Large intestine (tissue), 3 donors: ENCODE measurements at regions not wholly inside any gene's neighbourhood (a gene's known extent, or its start where the extent isn't known, plus 50 kb on each side); places are given as distances from the start of the nearest gene placed in this dataset.

Experiments used
- DNase-seq, 2 donors: peaks; one replicate each; pipeline versions ENCODE4 v3.0.0 to v3.0.0-alpha.2; 2013
- H3K27ac ChIP-seq: one replicate; pipeline ENCODE4 v1.5.1; 2013; ENCODE audit warnings: low read length
- H3K27me3 ChIP-seq: 2 replicates; pipeline ENCODE4 v1.6.1; 2013; ENCODE audit warnings: low read length; ENCODE audit not compliant: control insufficient read depth, insufficient read depth
- H3K36me3 ChIP-seq: 2 replicates; pipeline ENCODE4 v1.6.1; 2013; ENCODE audit warnings: low read length; ENCODE audit not compliant: control insufficient read depth, insufficient read depth
- H3K4me1 ChIP-seq: one replicate; pipeline ENCODE4 v1.6.1; 2013; ENCODE audit warnings: low read length; ENCODE audit not compliant: control insufficient read depth, insufficient read depth
- H3K4me3 ChIP-seq: one replicate; pipeline ENCODE4 v1.5.1; 2013; ENCODE audit warnings: low read length
- H3K9me3 ChIP-seq: one replicate; pipeline ENCODE4 v1.6.1; 2013; ENCODE audit warnings: mild to moderate bottlenecking, low read depth, low read length, moderate library complexity; ENCODE audit not compliant: control insufficient read depth
- WGBS: methylation state at CpG from one replicate; pipeline ENCODE4 v1.1.5; 2013; ENCODE audit warnings: low lambda C conversion rate; ENCODE audit not compliant: insufficient coverage; 5-methylcytosine and 5-hydroxymethylcytosine counted together

DNA sequence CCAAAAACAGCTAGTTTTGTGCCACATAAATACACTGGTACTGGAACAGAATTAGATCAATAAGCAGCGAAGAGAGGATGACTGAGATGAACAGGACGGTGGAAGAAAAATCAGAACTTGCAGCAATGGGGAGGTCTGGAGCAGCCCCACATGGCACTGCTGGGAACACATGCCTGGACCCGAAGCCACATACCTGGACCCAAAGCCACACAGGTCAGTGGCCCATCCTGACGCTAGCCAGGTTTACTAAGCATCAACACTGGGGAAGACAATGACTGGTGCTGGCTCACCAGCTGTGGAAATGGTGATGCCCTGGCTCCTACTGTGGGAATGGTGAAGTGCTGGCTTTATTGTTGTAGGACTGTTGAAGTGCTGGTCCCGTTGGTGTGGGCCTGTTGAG, 139.7 kb upstream of the IRX4 start:
- no peak for DNase-seq
- H3K27ac ChIP-seq, result no peak overlapping the region
- H3K9me3 ChIP-seq, result no peaks in the 10 kb centered on the region
- H3K4me3 ChIP-seq, result no peak overlapping the region
- no CpG with 5 or more reads among the region's 5 CpGs for WGBS
- H3K27me3 ChIP-seq, result no peaks in the 10 kb centered on the region
- no peaks in the 10 kb centered on the region for H3K36me3 ChIP-seq
- H3K4me1 ChIP-seq, result no peaks in the 10 kb centered on the region

GRCh38 chr5:2021484-2022176, 138.9 kb upstream of the IRX4 start:
- Histone ChIP-seq H3K27ac (no peak overlapping the region), H3K36me3 (no peaks in the 10 kb centered on the region), H3K4me3 (no peak overlapping the region), H3K9me3 (no peaks in the 10 kb centered on the region), H3K27me3 (no peaks in the 10 kb centered on the region), H3K4me1 (no peaks in the 10 kb centered on the region)
- no peak for DNase-seq
- WGBS, result 88% methylated on average over 3 of the region's 14 CpGs

DNA sequence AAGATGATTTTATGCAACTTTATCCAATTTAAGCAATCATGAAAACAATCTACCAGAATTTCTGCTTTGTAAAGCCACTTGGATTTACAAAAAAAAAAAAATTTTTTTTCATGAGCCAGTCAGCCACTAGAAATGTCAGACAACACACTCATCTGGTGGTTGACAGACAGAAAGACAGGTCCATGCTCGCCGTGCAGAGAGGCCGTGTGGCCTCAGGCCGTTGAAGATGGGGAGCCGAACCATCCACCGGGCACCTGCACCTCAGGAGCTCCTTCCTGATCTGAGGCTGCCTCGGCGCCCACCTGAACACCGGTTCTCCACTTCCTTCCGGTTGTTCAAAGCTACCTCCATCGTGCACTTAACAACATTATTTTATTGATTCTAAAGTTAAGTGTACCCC, 138.0 kb upstream of the IRX4 start:
- Histone ChIP-seq H3K4me1 (no peaks in the 10 kb centered on the region), H3K27me3 (no peaks in the 10 kb centered on the region), H3K36me3 (no peaks in the 10 kb centered on the region), H3K27ac (no peak overlapping the region), H3K4me3 (no peak overlapping the region), H3K9me3 (no peaks in the 10 kb centered on the region)
- no peak for DNase-seq
- no CpG with 5 or more reads among the region's 11 CpGs for WGBS

DNA sequence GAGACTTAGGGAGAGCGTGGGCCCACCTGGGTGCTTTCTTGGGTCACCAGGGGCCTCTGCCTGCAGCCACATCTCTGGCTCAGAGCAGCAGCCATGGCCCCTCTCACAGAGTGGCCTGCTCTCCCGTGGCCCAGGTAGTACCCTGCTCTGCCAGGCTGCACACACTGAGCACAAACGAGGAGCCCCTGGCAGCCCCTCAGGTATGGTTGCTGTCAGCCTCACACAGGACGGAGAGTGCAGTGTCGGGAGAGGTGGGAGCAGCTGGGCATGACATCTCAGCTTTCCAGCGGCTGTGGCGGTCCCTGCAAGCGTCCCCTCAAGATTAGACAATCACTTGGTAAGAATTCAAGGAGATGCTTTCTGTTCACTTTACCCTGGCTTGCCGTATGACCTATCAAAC, 137.0 kb upstream of the IRX4 start:
- Histone ChIP-seq H3K36me3 (no peaks in the 10 kb centered on the region), H3K27me3 (no peaks in the 10 kb centered on the region), H3K4me1 (no peaks in the 10 kb centered on the region), H3K27ac (no peak overlapping the region), H3K9me3 (no peaks in the 10 kb centered on the region), H3K4me3 (no peak overlapping the region)
- WGBS, result no CpG with 5 or more reads among the region's 9 CpGs
- DNase-seq, result no peak

GRCh38 chr5:2018390-2018724, 135.6 kb upstream of the IRX4 start:
- WGBS, result no CpG with 5 or more reads among the region's 6 CpGs
- H3K27me3 ChIP-seq, result no peaks in the 10 kb centered on the region
- no peak overlapping the region for H3K4me3 ChIP-seq

GRCh38 chr5:2017540-2018389, 135.0 kb upstream of the IRX4 start:
- 80% methylated on average over 6 of the region's 20 CpGs for WGBS
- Histone ChIP-seq H3K4me1 (no peaks in the 10 kb centered on the region), H3K9me3 (no peaks in the 10 kb centered on the region), H3K4me3 (no peak overlapping the region), H3K36me3 (no peaks in the 10 kb centered on the region), H3K27ac (no peak overlapping the region), H3K27me3 (no peaks in the 10 kb centered on the region)
- DNase-seq, result no peak

More at GRCh38 chr5:2018390-2018724, 135.6 kb upstream of the IRX4 start:
- DNase-seq, result no peak
- no peak overlapping the region for H3K27ac ChIP-seq
- H3K4me1 ChIP-seq, result no peaks in the 10 kb centered on the region
- no peaks in the 10 kb centered on the region for H3K36me3 ChIP-seq
- H3K9me3 ChIP-seq, result no peaks in the 10 kb centered on the region

- DNase-seq, result no peak
- Histone ChIP-seq H3K4me3 (no peak overlapping the region), H3K36me3 (no peaks in the 10 kb centered on the region), H3K9me3 (no peaks in the 10 kb centered on the region), H3K27me3 (no peaks in the 10 kb centered on the region), H3K4me1 (no peaks in the 10 kb centered on the region), H3K27ac (no peak overlapping the region)
- 80% methylated on average over 1 of the region's 8 CpGs for WGBS
These were observed 133.2 kb upstream of the IRX4 start for GRCh38 chr5:2015961-2016360.

- Histone ChIP-seq H3K9me3 (no peaks in the 10 kb centered on the region), H3K4me3 (no peak overlapping the region), H3K27me3 (no peaks in the 10 kb centered on the region), H3K27ac (no peak overlapping the region), H3K4me1 (no peaks in the 10 kb centered on the region), H3K36me3 (no peaks in the 10 kb centered on the region)
- no peak for DNase-seq
- 100% methylated on average over 1 of the region's 13 CpGs for WGBS
These were observed 132.6 kb upstream of the IRX4 start for GRCh38 chr5:2015124-2015848.

DNA sequence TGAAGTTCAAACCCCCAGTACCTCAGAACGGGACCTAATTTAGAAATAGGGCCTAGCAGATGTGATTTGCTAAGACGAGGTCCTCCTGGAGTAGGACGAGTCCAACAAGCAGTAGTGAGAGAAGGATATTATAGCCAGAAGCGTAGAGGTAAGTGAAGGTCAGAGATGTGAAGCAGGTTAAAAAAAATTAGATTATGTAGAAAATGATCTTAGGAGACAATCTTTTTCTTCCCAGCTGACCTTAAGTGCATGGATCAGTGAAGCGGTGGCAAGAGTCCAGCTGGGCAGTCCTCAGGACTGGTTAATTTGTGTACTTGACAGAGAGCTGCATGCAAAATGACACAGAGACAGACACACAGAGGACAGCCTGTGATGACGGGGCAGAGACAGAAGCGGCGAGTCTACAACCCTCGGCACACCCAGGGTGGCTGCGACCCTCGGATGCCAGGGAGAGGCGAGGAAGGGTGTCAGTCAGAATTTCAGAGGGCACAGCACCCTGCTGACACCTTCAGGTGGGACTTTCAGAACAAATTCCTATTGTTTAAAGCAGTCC, 131.4 kb upstream of the IRX4 start:
- no peak overlapping the region for H3K4me3 ChIP-seq
- H3K9me3 ChIP-seq, result no peaks in the 10 kb centered on the region
- DNase-seq, result no peak
- H3K27ac ChIP-seq, result no peak overlapping the region
- no peaks in the 10 kb centered on the region for H3K4me1 ChIP-seq
- H3K27me3 ChIP-seq, result peaks cover 4% of the 10 kb centered on the region
- WGBS, result 92% methylated on average over 5 of the region's 12 CpGs
- no peaks in the 10 kb centered on the region for H3K36me3 ChIP-seq

GRCh38 chr5:2013301-2014057, 130.8 kb upstream of the IRX4 start:
- H3K4me3 ChIP-seq, result no peak overlapping the region
- WGBS, result 97% methylated on average over 5 of the region's 18 CpGs
- H3K9me3 ChIP-seq, result no peaks in the 10 kb centered on the region
- no peaks in the 10 kb centered on the region for H3K4me1 ChIP-seq
- H3K36me3 ChIP-seq, result no peaks in the 10 kb centered on the region
- no peak overlapping the region for H3K27ac ChIP-seq
- peaks cover 4% of the 10 kb centered on the region for H3K27me3 ChIP-seq
- DNase-seq, result no peak
